ENCODE measurements at regions not wholly inside any gene's neighbourhood (a gene's known extent, or its start where the extent isn't known, plus 50 kb on each side); places are given as distances from the start of the nearest gene placed in this dataset.

GRCh38 chr4:124464836-124465235 is 247.7 kb downstream of the ANKRD50 start:
- no peak for DNase-seq (ENCODE audit: low read depth in 2 of 2)
- H3K4me3 ChIP-seq (replicated peaks in 1 of 2; ENCODE audit: low read depth in 2 of 2, low read length in 2 of 2): no peak overlapping the region
- no peak for TF ChIP-seq CTCF (IDR thresholded peaks at IDR 0.05; ENCODE audit: low read depth, low read length)

- DNase-seq (ENCODE audit: low read depth in 2 of 2): no peak
- no peak overlapping the region for H3K4me3 ChIP-seq (replicated peaks in 1 of 2; ENCODE audit: low read depth in 2 of 2, low read length in 2 of 2)
- no peak for TF ChIP-seq CTCF (IDR thresholded peaks at IDR 0.05; ENCODE audit: low read depth, low read length)
Measured at GRCh38 chr4:124468360-124468759, 244.2 kb downstream of the ANKRD50 start.

- TF ChIP-seq CTCF (IDR thresholded peaks at IDR 0.05; ENCODE audit: low read depth, low read length): no peak
- peak in 1 of 2 donors; percentile 3 for DNase-seq (ENCODE audit: low read depth in 2 of 2)
- no peak overlapping the region for H3K4me3 ChIP-seq (replicated peaks in 1 of 2; ENCODE audit: low read depth in 2 of 2, low read length in 2 of 2)
Measured at GRCh38 chr4:124469981-124470380, 242.6 kb downstream of the ANKRD50 start.

- no peak for TF ChIP-seq CTCF (IDR thresholded peaks at IDR 0.05; ENCODE audit: low read depth, low read length)
Measured at GRCh38 chr4:124478470-124478869, 234.1 kb downstream of the ANKRD50 start.

GRCh38 chr4:124480061-124480460 is 232.5 kb downstream of the ANKRD50 start:
- TF ChIP-seq CTCF (IDR thresholded peaks at IDR 0.05; ENCODE audit: low read depth, low read length): no peak
- H3K4me3 ChIP-seq (replicated peaks in 1 of 2; ENCODE audit: low read depth in 2 of 2, low read length in 2 of 2): no peak overlapping the region
- no peak for DNase-seq (ENCODE audit: low read depth in 2 of 2)

More at GRCh38 chr4:124478470-124478869, 234.1 kb downstream of the ANKRD50 start:
- H3K4me3 ChIP-seq (replicated peaks in 1 of 2; ENCODE audit: low read depth in 2 of 2, low read length in 2 of 2): no peak overlapping the region
- DNase-seq (ENCODE audit: low read depth in 2 of 2): peak; percentile 62 to 63

- no peak for DNase-seq (ENCODE audit: low read depth in 2 of 2)
- no peak overlapping the region for H3K4me3 ChIP-seq (replicated peaks in 1 of 2; ENCODE audit: low read depth in 2 of 2, low read length in 2 of 2)
- no peak for TF ChIP-seq CTCF (IDR thresholded peaks at IDR 0.05; ENCODE audit: low read depth, low read length)
Measured at GRCh38 chr4:124481123-124481522, 231.4 kb downstream of the ANKRD50 start.
